MCF 10A (cell line): ENCODE measurements at regions not wholly inside any gene's neighbourhood (a gene's known extent, or its start where the extent isn't known, plus 50 kb on each side); places are given as distances from the start of the nearest gene placed in this dataset.

Experiments used
- BruUV-seq: library from RNA; stranded (reverse); fragments of 400-500 nt; replicated peaks from 2 replicates; lab custom pipeline; 2021; lab: Mats Ljungman, UMichigan
- CTCF ChIA-PET: fragments of 300-600 bp; sonication (Branson Sonifier 250); formaldehyde crosslinking; extraction: SDS; loops from one replicate; lab custom pipeline; 2021; ENCODE audit warnings: antibody characterized with exemption, inconsistent platforms; lab: Yijun Ruan, JAX
- POLR2A ChIA-PET: fragments of 300-600, 350-650 bp; sonication (Branson Sonifier 250); formaldehyde crosslinking; extraction: SDS; loops from one replicate; lab custom pipeline; 2020; ENCODE audit warnings: antibody characterized with exemption, inconsistent platforms; lab: Yijun Ruan, JAX
- DNase-seq: peaks from one replicate; pipeline ENCODE4 v3.0.0-alpha.2; 2018; ENCODE audit not compliant: unreplicated experiment
- H3K27ac Mint-ChIP-seq: one replicate; pipeline ENCODE4 v1.8.0; 2022; ENCODE audit warnings: mild to moderate bottlenecking, low read depth, mixed read lengths; ENCODE audit not compliant: unreplicated experiment
- H3K27me3 Mint-ChIP-seq: one replicate; pipeline ENCODE4 v1.8.0; 2022; ENCODE audit warnings: mixed read lengths; ENCODE audit not compliant: insufficient read depth, unreplicated experiment
- H3K36me3 Mint-ChIP-seq: one replicate; pipeline ENCODE4 v1.8.0; 2022; ENCODE audit warnings: mild to moderate bottlenecking, moderate library complexity, mixed read lengths; ENCODE audit not compliant: insufficient read depth, unreplicated experiment
- H3K4me1 Mint-ChIP-seq: one replicate; pipeline ENCODE4 v1.8.0; 2022; ENCODE audit warnings: mixed read lengths; ENCODE audit not compliant: insufficient read depth, unreplicated experiment
- H3K4me3 Mint-ChIP-seq: one replicate; pipeline ENCODE4 v1.8.0; 2022; ENCODE audit warnings: mild to moderate bottlenecking, moderate library complexity, mixed read lengths; ENCODE audit not compliant: unreplicated experiment
- H3K9me3 Mint-ChIP-seq: one replicate; pipeline ENCODE4 v1.8.0; 2022; ENCODE audit warnings: mixed read lengths; ENCODE audit not compliant: unreplicated experiment
- intact Hi-C: fragments of 100-400 bp; cut with micrococcal nuclease; formaldehyde crosslinking; loops from 2 replicates; pipeline ENCODE4 v1.14.1; 2022
- TF ChIP-seq, protein P1 (sequence below): fragments of 200-600 bp; IDR thresholded peaks from one replicate; pipeline ENCODE4 v1.8.0; 2022; ENCODE audit warnings: antibody characterized with exemption, mild to moderate bottlenecking; ENCODE audit not compliant: unreplicated experiment

- no peak overlapping the region for H3K4me3 Mint-ChIP-seq
- no peaks in the 10 kb centered on the region for H3K4me1 Mint-ChIP-seq
- H3K36me3 Mint-ChIP-seq, result no peaks in the 10 kb centered on the region
- DNase-seq, result no peak
- ChIA-PET CTCF (interaction anchor here (0.6 to 0.8 kb wide), 2 partner anchors 62 to 383 kb away, joined by 3 read pairs; no protein-coding TSS in a partner anchor), POLR2A (no interaction called here)
- H3K27me3 Mint-ChIP-seq, result peaks cover 81% of the 10 kb centered on the region
- no peaks in the 10 kb centered on the region for H3K9me3 Mint-ChIP-seq
- intact Hi-C loops, result no loop called here
- TF ChIP-seq, protein P1, sequence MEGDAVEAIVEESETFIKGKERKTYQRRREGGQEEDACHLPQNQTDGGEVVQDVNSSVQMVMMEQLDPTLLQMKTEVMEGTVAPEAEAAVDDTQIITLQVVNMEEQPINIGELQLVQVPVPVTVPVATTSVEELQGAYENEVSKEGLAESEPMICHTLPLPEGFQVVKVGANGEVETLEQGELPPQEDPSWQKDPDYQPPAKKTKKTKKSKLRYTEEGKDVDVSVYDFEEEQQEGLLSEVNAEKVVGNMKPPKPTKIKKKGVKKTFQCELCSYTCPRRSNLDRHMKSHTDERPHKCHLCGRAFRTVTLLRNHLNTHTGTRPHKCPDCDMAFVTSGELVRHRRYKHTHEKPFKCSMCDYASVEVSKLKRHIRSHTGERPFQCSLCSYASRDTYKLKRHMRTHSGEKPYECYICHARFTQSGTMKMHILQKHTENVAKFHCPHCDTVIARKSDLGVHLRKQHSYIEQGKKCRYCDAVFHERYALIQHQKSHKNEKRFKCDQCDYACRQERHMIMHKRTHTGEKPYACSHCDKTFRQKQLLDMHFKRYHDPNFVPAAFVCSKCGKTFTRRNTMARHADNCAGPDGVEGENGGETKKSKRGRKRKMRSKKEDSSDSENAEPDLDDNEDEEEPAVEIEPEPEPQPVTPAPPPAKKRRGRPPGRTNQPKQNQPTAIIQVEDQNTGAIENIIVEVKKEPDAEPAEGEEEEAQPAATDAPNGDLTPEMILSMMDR, result no peak
- BruUV-seq, result no TSS peak
- H3K27ac Mint-ChIP-seq, result no peak overlapping the region
These were observed 804.4 kb downstream of the SATB2 start for GRCh38 chr2:198653311-198653710.

DNA sequence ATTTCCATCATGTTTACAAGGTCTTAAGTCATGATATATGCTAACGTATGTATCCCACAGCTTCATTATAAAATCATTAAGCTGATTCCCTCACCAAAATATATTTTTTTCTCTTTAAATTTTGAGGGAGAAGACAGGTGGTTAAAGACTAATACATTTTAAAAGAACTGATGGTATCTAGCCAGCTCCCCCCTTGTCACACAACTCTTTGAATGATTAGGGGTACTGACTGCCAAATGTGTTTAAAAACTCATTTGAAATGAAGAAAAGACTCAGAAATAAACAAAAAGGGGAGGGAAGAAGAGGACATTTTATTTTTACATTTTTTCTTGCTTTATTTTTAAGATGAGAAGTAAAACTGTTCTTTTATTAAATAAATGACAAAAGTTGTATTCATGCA lies 805.3 kb downstream of the SATB2 start:
- no TSS peak for BruUV-seq
- no peaks in the 10 kb centered on the region for H3K36me3 Mint-ChIP-seq
- no peaks in the 10 kb centered on the region for H3K4me1 Mint-ChIP-seq
- TF ChIP-seq, protein P1, result no peak
- POLR2A ChIA-PET, result no interaction called here
- intact Hi-C loops, result no loop called here
- no peaks in the 10 kb centered on the region for H3K9me3 Mint-ChIP-seq
- peaks cover 80% of the 10 kb centered on the region for H3K27me3 Mint-ChIP-seq
- CTCF ChIA-PET, result interaction anchor here (0.7 to 0.8 kb wide), 2 partner anchors 836 to 1088 kb away, joined by 3 to 4 read pairs; no protein-coding TSS in a partner anchor
- DNase-seq, result no peak
- no peak overlapping the region for H3K27ac Mint-ChIP-seq
- no peak overlapping the region for H3K4me3 Mint-ChIP-seq

DNA sequence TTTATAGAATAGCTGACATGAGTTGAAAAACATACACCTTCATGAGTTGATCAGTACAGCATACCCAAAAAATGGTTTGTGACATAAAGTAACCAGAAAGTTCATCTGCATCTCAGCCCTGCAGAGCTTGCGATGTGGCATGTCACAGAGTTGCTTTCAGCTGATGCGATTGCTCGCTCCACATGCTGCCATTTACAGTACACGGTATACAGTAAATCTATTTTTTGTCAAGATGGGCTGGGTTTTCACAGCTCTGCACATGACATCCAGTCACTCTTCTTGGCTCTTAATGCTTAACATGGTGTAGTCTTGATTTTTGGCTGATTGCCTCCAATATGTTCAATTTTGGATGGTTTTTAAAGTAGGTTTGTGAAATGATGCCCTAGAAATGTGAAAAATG lies 811.9 kb downstream of the SATB2 start:
- Mint-ChIP-seq H3K27me3 (peaks cover 43% of the 10 kb centered on the region), H3K9me3 (no peaks in the 10 kb centered on the region), H3K36me3 (no peaks in the 10 kb centered on the region), H3K4me1 (no peaks in the 10 kb centered on the region), H3K27ac (no peak overlapping the region), H3K4me3 (no peak overlapping the region)
- DNase-seq, result no peak
- TF ChIP-seq, protein P1, result no peak
- CTCF ChIA-PET, result interaction anchor here (0.7 to 1.0 kb wide), 2 partner anchors 11 to 349 kb away, joined by 3 to 4 read pairs; no protein-coding TSS in a partner anchor
- POLR2A ChIA-PET, result interaction anchor here (0.6 kb wide), 1 partner anchor 423 kb away, joined by 3 read pairs; no protein-coding TSS in a partner anchor
- BruUV-seq, result no TSS peak
- intact Hi-C loops, result no loop called here

DNA sequence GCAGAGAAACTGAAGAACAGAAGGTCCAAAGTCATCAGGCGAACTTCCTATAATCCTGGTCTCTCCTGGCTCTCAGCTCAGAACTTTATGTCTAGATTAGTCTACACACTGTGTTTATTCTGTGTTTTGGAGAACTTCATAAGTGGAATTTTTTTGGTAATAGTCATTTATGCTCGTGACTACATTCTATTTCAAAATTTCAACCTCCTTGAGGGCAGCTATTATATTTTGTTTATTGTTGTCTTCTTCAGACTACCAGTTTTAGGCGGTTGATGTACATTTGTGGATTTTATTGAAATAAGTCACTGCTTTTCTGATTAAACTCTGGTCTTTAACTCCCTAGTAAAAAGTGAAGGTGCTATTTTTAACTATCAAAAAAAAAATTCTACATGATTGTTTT lies 816.6 kb downstream of the SATB2 start:
- TF ChIP-seq, protein P1, result no peak
- no peaks in the 10 kb centered on the region for H3K9me3 Mint-ChIP-seq
- no peak for DNase-seq
- H3K27ac Mint-ChIP-seq, result no peak overlapping the region
- ChIA-PET CTCF (no interaction called here), POLR2A (no interaction called here)
- no TSS peak for BruUV-seq
- H3K36me3 Mint-ChIP-seq, result no peaks in the 10 kb centered on the region
- H3K4me3 Mint-ChIP-seq, result no peak overlapping the region
- intact Hi-C loops, result no loop called here
- no peaks in the 10 kb centered on the region for H3K4me1 Mint-ChIP-seq
- H3K27me3 Mint-ChIP-seq, result peaks cover 37% of the 10 kb centered on the region
